Breast epithelium (tissue), 3 donors: ENCODE measurements at regions not wholly inside any gene's neighbourhood (a gene's known extent, or its start where the extent isn't known, plus 50 kb on each side); places are given as distances from the start of the nearest gene placed in this dataset.

ENCODE experiments used
- CTCF ChIP-seq, 3 donors: fragments of 450-650 bp; IDR thresholded peaks; one replicate each; pipeline ENCODE4 v1.5.1; 2016 to 2017; ENCODE audit warnings: antibody characterized with exemption in 3 of 3, mild to moderate bottlenecking in 3 of 3, moderate library complexity in 3 of 3
- POLR2A ChIP-seq: fragments of 450-650 bp; IDR thresholded peaks from one replicate; pipeline ENCODE4 v1.6.1; 2016; ENCODE audit warnings: antibody characterized with exemption, mild to moderate bottlenecking, moderate library complexity
- POLR2AphosphoS5 ChIP-seq, 3 donors: sonication (generic); formaldehyde crosslinking; IDR thresholded peaks; one replicate each; pipeline ENCODE4 v1.6.1; 2017; ENCODE audit warnings: antibody characterized with exemption in 3 of 3

GRCh38 chr5:165723931-165724330 lies 2218.5 kb downstream of the MAT2B start:
- TF ChIP-seq CTCF (IDR thresholded peaks at IDR 0.05) (no peak), POLR2A (no peak), POLR2AphosphoS5 (IDR thresholded peaks at IDR 0.05) (no peak)
